GM18502 (cell line): ENCODE measurements at regions not wholly inside any gene's neighbourhood (a gene's known extent, or its start where the extent isn't known, plus 50 kb on each side); places are given as distances from the start of the nearest gene placed in this dataset.
A peak's percentile ranks its signal among the peaks of the same experiment; 100 is the strongest.

ENCODE experiments used
- ATAC-seq: cut with Tn5 transposase; IDR thresholded peaks from one replicate; pipeline ENCODE4 v1.9.1; 2021; ENCODE audit warnings: mild to moderate bottlenecking; ENCODE audit not compliant: unreplicated experiment, poor library complexity

DNA sequence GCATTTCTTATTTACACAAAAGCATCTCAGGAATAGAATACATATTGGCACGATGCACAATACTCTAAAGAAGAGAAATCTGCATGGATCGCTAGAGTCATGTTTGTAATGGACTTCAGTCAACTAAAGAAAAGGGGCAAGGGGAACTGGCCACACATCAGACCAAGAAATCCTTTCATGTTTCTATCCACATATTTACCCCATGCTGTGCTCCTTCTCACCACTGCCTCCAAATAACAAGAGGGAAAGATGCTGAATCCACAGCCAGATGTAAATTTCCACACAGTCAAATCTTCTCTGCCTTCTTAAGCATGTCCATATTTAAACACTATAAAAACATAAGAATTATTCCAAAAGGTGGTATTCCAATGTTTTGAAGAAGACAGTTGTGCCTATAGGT, 67.6 kb downstream of the COX18 start:
- ATAC-seq, result no peak

DNA sequence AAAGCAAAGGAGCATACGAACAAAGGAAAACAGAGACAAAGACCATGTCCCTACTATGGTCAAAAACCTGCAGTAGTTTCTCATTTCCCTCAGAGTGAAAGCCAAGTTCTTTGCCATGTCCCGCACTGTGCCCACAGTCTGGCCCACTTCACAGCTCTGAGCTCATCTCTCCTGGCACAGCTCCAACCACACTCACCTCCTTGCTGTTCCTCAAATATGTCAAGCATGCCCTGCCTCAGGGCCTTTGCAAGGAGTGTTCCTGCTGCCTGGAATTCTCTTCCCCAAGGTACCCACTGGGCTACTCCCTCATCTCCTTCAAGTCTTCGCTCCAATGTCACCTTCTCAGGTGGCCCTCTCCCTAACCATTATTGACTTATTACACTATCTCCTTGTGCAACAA, 72.1 kb downstream of the COX18 start:
- no peak for ATAC-seq

DNA sequence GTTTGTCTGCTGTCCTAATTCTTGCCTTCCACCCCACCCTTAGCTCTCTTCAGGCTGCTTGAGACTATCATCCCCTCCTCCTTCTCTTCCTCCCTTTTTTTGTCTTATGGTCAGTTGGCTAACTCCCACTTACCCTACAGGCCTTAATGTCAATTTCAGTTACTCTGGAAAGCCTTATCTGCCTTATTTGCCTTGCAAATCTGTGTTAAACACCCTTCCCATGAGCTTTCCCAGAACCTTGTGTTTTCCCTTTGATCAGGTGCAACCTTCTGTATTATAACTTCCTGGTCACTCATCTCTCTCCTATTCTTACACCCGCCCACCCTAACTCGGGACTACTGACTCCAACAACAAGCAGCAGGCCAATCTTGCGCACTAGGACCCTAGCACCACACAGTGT, 74.8 kb downstream of the COX18 start:
- ATAC-seq, result no peak

DNA sequence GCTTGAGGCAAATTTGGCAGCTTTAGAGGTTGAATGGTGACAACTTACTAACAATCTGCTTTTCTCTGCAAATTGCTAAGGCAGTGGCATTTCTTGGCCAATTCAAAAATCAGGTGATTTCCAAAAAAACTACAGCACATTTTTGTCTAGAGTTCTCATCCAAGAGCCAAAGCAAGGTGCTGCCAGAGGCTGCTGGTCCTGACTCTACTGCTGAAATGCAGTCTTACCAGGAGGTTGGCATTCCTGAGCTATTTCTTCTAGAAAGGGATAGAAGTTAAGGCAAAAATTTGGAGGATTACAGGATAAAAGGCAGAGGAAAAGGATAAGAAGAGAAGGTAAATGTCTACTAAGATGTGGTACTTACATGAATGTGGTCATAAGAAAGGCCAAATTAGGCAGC, 75.6 kb downstream of the COX18 start:
- no peak for ATAC-seq

DNA sequence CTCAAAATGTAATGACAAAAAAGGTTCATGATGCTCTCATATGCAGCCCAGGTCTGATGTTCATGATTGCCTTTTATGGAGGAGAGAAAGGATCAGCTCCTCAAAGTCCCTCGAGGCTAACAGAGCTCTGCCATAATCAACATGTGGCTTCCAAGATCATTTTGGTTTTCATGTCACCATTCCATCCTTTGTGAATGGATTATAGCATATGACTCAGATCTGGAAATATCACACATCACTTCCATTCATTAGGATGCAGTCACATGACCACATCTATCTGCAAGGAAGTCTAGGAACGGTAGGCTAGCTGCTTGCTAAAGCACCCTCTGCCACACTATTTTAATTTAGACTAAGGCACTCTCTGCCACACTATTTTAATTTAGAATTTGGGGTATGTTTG, 77.6 kb downstream of the COX18 start:
- no peak for ATAC-seq

DNA sequence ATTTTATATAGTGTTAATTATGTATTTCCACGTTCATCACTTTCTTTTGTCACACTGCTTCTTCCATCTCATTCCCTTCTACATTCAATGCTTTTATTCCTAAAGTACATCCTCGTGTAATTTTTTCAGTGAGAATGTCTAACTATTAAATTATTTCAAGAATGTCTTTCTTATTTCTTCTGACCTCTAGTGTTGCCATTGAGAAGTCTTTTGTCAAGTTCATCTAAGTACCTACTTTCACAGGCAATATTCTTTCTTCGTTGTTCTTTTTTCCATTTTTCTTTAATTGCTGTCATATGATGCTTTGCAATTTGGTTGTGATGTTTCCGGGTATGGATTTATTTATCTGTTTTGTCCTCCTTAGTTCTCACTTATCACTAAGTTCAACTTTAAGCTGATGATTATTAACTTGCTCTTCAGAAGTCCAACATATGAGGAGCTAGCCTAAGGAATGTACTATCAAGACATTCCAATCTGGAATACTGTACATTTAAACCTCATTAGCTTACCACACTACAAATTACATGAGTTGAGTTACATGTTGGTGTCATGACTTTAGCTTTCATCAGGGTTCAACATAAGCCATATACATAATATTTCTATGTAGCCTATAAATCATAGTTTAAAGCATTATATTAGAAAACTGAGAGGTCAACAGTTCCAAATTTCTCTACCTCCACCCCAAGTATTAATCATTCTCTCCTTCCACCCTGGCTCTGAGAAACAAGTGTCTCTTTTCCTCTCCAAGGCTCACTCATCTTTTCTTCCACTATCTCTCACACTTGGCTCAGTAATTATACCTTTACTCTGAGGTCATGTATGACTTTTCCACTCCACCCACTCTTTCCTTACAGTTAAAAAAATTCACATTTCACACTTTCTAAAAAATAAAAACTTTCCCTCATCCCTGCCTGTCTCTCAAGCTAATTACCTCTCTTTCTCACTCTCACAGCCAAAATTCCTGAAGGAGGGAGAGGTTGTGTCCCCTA, 81.5 kb downstream of the COX18 start:
- ATAC-seq, result no peak

DNA sequence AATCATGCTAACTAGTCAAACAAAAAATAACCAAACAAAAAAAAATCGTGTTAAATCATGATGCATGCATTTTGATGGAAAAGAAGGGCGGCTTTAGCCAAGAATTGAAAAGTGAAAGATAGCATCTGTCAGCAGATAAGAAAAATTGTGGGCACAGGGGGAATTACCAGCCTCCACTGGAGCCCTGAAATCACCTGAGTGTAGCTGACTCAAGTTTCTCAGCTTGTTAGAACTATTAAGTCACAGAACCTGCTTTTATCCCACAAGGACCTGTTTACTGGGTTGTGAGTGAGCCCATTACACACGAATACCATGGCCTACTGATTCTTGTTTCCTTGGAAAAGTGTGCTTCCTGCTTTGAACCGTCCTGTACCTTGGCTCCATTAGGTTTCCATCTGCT, 85.2 kb downstream of the COX18 start:
- no peak for ATAC-seq

DNA sequence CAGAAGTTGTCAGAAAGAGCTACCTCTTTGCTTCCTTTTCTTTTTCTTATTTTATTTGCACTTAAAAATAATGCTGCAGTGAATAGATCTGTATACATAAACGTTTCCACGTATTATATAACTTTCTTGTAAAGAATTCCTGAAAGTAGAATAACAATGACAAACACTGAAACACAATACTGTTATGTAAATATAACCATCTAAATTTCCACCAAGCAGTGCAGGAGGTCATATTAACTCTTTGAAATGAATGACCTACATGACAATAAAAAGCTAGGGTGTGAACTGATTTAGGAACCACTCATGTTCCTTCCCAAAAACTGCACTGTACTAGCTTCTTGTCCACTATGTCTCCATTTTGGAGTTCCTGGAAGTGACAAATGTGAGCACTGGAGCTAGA, 85.8 kb downstream of the COX18 start:
- no peak for ATAC-seq

DNA sequence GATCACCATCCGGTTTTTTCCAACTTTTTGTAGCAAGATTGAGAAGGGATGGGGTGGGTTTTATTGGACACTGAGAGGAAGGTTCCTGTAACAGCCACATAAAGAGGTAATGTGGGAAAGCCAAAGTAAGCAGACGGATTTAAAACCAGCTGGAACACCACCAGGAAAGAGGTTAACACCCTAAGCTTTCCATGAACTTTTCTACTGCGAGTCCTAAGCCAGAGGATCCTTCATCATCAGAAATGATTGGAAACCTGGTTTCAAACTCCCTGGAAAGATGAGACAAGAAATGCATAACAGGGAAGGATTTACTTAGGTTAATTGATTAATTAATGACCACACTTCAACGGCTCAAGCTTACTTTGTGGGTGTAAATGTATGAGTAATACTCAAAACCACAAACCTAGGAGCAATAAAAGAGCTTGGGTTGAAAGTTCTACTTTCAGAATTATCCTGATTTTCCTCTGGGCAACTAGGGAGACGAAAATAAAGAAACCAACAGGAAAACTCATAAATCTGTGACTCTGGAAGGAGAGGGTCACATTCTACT, 91.5 kb downstream of the COX18 start:
- no peak for ATAC-seq

DNA sequence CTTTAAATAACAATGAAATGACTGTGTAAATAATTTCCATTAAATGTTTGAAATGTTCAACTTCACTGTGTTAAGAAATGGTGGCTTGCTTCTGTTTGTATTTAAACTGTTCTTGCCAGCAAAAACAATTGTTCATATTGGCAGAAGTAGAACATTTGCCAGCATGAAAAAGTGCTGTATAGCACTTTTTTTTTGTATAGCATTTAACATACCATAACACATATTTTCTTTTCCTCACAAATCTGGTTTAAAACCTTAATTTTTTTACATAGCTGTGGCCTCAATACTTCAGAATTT, 94.1 kb downstream of the COX18 start:
- no peak for ATAC-seq

DNA sequence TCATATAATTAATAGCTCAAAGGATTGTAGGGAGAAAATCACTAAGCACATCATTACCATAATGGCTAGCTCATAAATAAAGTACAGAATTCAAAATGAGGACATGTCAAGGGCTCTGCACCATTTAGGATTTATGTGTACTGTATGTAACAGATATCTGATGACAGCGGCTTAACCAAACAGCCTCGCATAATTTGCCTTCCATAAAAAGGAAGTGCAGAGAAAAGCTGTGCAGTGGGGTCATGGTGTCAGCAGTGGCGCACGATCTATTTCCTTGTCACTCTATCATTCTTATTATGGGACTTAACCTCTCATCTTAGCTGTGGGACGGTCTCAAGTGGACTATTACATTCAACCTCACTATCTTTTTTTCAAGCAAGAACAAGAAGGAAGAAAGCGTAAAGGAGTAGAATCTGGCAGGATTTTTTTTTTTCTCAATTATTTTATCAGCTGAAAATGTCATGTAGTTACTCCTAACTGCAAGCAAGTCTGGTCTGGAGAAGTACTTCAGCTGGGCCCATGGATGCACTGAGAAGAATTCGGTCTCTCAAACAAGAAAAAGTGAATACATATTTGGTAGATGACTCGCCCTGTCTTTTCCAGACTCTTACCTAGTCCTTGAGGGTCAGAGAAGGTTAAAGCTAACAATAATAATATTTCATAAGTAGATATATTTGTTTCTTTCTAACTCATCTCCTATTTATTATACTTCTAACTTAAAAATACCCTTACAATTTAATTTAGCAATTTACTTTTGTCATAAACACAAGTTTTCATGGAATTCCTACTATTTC, 94.6 kb downstream of the COX18 start:
- no peak for ATAC-seq

DNA sequence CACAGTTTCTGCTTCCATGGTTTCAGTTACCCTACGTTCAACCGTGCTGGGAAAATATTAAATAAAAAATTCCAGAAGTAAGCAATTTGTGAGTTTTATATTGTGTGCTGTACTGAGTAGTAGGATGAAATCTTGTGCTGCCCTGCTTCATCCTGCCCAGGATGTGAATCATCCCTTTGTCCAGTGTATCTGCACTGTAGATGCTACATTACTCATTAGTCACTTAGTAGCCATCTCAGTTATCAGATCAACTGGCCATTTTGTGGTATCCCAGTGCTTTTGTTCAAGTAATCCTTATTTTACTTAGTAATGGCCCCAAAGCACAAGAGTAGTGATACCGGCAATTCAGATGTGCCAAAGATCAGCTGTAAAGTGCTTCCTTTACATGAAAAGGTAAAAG, 97.9 kb downstream of the COX18 start:
- ATAC-seq, result no peak

DNA sequence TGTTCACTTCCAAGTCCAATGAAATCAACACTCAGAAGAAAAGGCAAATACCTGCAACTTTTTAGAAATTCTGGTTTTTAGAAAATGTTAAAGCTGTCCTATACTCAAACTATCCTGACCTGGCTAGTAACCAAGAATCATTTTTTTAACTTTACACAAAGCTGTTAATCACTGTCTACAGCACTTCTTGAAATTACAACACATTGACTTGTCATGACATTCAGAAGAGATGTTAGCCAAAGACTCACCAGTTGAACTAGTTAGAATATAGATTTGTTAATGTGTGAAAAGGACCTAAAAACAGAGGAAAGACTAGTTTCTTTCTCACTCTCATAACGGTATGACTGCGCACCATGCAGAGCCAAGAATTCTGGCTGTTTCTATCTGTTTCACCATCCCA, 98.8 kb downstream of the COX18 start:
- ATAC-seq, result no peak

DNA sequence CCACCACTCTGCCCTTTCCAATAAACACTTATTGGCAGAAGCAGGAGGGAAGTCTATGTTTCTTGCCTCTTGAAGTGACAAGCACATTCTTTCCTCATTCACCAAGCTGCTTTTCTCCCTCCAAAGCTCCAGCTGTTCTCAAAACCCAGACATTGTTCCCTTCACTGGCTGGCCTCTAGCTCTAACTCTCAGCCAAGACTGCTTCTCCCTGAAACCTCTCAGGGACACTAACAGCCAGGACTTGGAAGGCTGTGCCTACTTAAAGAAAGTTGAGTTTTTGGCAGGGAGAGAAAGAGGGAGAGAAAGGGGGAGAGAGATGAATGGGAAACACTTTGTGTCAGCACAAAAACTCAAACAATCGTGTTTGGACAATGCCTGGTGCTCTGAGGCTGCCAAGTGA, 99.5 kb downstream of the COX18 start:
- ATAC-seq, result no peak

DNA sequence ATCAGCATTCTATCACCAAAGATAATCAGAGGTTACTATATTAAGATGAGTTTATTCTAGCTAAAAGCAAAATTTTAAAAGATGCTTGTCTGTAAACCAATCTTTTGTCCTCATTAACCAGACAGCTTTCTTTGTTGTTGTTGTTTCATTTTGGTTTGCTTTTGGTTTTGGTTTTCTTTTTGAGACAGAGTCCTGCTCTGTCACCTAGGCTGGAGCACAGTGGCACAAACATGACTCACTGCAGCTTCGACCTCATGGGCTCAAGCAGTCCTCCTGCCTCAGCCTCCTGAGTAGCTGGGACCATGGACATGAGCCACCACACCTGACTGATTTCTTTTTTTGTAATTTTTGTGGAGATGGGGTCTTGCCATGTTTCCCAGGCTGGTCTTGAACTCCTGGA, 102.9 kb downstream of the COX18 start:
- peak; percentile 69 for ATAC-seq

DNA sequence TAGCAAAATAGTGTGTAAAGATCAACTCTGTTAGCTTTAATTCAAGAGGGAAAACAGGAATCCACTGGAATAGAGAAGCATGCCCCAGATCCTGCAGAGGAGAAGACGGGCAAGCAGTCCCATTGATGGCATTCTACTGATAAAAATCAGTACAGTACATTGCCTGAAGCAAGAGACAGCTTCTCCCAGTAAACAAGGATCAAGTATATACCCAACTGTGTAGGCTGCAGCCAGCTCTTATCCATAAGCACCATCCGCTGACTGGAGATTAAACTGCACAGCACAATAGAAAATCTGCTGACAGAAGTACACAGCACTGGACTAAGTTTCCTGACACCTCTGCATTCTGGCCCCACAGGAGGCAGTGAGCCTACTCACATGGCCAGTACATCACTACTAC, 110.1 kb downstream of the COX18 start:
- ATAC-seq, result no peak

DNA sequence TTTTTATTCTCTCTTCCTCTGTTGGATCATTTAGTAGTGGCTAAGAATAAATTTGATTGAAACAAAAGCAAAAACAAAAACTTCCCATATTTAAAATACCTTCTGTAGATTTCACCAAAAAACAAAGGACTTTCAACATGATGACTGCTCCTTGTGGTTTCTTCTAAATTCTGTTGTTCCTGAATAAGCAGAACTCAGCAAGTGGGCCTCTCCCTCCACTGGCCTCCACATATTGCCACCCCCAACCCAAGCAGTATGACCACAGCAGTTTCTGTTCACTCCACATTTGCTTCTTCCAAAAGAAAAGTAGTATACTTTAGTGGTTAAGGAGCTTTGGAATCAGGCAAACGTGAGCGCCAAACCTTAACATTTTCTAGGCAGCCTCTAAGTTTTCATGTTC, 114.7 kb downstream of the COX18 start:
- ATAC-seq, result no peak

DNA sequence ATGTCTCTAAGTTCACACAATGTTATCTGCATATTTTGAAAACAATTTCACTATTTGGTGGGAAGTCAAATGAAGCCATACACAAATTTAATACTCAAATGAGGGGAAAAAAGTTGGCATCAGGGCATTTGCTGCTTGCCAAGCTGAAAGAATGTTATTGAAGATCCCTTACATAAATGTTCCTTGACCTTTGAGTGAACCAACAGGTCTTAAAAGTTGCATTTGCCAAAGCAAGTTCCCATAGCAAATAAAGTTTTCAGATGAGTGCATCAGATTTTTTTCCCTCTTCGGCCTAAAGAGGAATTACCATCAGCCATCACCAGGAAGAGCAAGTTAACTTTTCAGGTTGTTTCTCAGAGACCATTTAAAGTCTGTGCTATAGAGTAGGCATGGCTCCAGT, 115.9 kb downstream of the COX18 start:
- ATAC-seq, result no peak

DNA sequence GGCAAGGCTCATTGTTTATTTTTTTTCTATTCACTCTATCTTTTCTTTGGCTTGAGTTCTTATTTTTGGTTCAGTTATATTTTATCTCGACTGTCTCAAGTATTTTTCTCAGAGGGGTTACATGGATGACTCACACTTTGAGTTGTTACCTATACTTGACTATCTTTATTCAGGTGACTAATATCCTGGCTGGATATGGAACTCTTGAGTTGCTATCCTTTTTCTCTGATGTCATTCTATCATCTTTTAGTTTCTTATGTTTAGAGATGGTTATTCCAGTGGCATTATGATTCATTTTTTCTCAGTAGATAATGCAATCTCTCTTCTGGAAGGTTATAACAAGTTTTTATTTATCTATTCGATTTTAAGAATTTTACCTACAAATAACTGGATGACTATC, 117.9 kb downstream of the COX18 start:
- no peak for ATAC-seq

DNA sequence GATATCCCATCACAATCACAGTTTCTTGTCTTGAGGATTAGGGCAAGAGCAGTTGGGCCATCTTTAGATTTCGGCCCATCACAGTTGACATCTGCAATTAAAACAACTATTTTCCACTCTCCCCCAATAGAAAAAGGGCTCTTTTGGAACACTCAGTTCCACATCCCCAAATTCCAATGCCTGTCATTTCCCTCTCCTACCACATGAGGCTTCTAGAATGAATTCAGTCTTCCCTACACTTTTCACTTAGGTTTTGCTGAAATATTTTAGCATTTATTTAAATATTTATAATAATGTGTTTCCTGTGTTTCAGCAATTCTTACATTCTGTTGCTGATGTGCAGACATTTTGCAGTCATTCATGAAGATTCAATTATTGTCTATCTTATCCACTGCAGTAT, 118.4 kb downstream of the COX18 start:
- ATAC-seq, result no peak

DNA sequence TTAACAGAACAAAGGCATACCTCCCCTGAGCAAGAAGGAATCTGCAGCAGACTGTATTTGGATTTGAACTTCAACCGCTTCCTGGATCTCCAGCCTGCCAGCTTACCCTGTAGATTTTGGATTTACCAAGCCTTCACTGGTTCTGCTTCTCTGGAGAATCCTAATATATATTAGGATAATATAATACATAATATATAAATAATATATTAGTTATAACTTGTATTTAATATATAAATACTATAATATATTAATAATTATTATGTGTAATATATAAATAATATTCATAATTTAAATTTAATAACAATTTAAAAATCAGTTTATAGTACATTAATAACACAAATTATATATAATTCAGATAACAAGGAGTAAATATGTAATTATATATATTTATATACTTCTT, 121.4 kb downstream of the COX18 start:
- no peak for ATAC-seq
